Esophagus mucosa (tissue), 1 donor: ENCODE measurements at regions not wholly inside any gene's neighbourhood (a gene's known extent, or its start where the extent isn't known, plus 50 kb on each side); places are given as distances from the start of the nearest gene placed in this dataset.
A peak's percentile ranks its signal among the peaks of the same experiment; 100 is the strongest.
"Not testable (repeated sequence)": the region's sequence is repeated elsewhere in the genome, so short reads cannot be mapped to it uniquely, and the experiment has no call there.

Experiments
- ATAC-seq: fragments of 200-7000 bp; cut with Tn5 transposase; one replicate; pipeline ENCODE4 v1.9.1; 2020
- donor health status: DM: yes; HTN: yes; CAD: no.

- peak; percentile 44 for ATAC-seq
These were observed 101.0 kb downstream of the GGTLC2 start for GRCh38 chr22:22745225-22746060.

GRCh38 chr22:22746061-22746962 lies 101.9 kb downstream of the GGTLC2 start:
- ATAC-seq = peak; percentile 14

- ATAC-seq = no peak
These were observed 102.8 kb downstream of the GGTLC2 start for GRCh38 chr22:22746963-22747933.

GRCh38 chr22:22748297-22748743 lies 103.9 kb downstream of the GGTLC2 start:
- peak; percentile 71 for ATAC-seq

GRCh38 chr22:22748756-22749155 lies 104.3 kb downstream of the GGTLC2 start:
- ATAC-seq = no peak

- ATAC-seq = no peak
These were observed 104.8 kb downstream of the GGTLC2 start for GRCh38 chr22:22749167-22749758.

- ATAC-seq = no peak
These were observed 106.1 kb downstream of the GGTLC2 start for GRCh38 chr22:22750335-22751042.

GRCh38 chr22:22751043-22751603 lies 106.7 kb downstream of the GGTLC2 start:
- no peak for ATAC-seq

DNA sequence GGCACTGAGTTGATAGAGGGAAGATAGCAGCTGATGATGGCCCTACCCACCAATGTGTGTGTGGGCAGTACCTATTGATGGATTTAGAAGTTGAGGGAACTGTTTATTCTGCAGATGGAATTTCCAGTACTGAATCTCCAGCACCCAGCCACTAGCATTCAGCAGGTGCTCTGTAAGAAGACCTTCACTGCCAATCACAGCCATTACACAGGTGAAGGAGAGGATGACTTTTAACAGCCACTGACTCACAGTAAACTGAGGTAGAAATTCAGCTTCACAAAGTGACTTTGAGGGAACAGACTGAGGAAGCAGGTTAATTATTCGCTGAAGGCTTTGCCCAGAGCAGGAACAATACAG lies 107.8 kb downstream of the GGTLC2 start:
- ATAC-seq = no peak

- ATAC-seq = peak; percentile 24
These were observed 108.4 kb downstream of the GGTLC2 start for GRCh38 chr22:22752556-22753477.

- peak; percentile 69 for ATAC-seq
These were observed 109.3 kb downstream of the GGTLC2 start for GRCh38 chr22:22753526-22754267.

DNA sequence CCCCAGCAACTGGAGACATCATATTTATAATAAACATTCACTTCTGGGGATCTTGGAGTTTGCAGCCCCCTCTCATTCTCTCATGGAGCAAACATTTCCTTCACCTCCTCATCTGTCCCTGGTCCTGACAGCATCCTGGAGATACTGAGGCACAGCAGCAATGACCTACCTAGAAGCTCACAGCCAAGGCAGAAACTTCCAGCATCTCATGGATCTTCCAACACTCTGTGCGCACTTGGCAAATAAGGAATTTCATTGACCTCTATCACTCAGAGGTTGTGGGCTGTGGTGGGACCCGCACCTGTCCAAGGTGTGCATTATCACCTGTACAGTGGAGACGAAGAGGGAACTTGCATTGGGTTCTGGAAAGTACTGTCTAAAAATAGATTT lies 109.8 kb downstream of the GGTLC2 start:
- no peak for ATAC-seq

DNA sequence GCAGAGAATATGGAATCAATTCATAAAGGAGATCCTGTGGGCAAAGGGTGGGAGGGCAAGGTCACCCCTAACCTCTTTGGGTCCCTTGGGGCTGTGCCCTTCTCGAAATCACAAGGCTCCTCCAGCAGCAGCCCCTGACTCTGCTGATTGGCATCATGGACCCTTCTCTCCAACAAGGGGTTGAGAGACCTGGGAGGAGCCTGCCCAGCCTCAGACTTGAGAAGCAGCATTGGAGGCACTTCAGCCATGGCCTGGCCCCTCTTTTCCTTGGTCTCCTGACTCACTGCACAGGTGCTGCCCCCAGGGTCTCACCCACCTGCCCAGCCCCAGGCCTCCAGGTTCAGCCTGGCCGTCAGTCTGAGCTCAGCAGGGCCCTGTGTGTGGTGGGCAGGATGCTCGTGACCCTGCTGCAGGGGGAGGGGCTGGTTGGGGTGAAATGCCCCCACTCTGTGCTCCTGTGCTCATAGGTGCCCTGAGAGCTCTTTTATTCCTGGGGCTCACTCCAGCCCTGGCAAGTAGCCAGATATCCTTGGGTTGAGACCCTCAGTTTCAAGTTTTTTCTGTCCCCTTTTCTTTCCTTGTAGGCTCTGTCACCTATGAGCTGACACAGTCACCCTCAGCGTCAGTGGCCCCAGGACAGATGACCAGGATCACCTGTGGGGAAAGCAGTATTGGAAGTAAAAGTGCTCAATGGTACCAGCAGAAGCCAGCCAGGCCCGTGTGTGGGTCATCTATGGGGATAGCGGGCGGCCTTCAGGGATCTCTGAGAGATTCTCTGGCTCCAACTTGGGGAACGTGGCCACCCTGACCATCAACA lies 110.8 kb downstream of the GGTLC2 start:
- no peak for ATAC-seq

- no peak for ATAC-seq
These were observed 111.3 kb downstream of the GGTLC2 start for GRCh38 chr22:22755778-22756100.

DNA sequence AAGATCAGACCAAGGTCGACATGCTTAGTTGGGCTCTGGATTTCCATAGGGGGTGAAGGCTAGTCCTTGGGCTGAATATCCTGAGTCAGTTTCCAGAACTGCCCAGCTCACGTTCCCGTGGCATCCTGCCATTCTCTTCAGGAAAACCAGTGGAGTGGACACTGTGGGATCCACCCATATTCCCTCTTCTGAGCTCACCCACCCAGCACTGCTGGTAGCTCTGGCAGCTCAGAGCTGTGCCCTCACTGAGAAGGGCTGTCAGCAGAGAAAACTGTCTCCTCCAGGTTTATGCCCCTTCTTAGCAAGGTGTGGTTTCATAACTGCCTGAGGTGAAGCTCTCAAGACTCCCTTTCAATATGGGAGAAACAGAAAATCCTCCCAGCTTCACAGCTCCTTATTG lies 111.7 kb downstream of the GGTLC2 start:
- ATAC-seq = no peak

DNA sequence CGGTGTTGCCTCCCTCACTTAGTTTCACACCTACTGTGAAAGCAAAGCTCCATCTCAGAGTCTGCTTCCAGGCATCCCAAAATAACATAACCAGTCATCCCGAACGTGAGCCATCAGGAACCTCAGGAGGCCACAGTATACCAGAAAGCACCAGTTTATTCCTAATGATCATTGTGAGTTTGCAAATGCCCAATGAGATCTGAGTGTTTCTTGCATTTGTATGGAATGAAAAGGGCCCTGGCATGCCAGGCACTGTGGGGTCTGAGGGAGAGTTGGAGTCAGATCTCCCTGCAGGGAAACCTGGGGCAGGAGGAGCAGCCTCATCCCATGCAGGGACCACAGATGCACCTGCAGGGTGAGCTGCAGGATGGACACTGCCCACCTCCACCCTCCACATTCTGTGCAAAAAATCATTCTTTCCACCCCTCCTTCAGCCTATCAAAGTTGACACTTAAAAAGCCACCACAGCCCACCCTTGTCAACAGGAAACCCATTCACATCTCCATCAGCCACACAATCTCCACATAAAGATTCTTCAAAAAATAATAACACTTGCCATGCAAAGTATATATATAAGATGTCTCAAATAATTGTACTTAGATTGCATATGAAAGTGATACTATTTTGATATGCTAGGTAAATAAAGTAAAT lies 112.3 kb downstream of the GGTLC2 start:
- ATAC-seq = not testable (repeated sequence)

GRCh38 chr22:22758101-22758807 lies 113.8 kb downstream of the GGTLC2 start:
- ATAC-seq = not testable (repeated sequence)
